NCI-H2171 treated with DMSO at 0.1 percent for 48 hours (cell line): ENCODE measurements at regions not wholly inside any gene's neighbourhood (a gene's known extent, or its start where the extent isn't known, plus 50 kb on each side); places are given as distances from the start of the nearest gene placed in this dataset.
"Not testable (repeated sequence)": the region's sequence is repeated elsewhere in the genome, so short reads cannot be mapped to it uniquely, and the experiment has no call there.

Source experiments
- DNase-seq: peaks from one replicate; lab custom pipeline; 2025; lab: John Stamatoyannopoulos, UW

DNA sequence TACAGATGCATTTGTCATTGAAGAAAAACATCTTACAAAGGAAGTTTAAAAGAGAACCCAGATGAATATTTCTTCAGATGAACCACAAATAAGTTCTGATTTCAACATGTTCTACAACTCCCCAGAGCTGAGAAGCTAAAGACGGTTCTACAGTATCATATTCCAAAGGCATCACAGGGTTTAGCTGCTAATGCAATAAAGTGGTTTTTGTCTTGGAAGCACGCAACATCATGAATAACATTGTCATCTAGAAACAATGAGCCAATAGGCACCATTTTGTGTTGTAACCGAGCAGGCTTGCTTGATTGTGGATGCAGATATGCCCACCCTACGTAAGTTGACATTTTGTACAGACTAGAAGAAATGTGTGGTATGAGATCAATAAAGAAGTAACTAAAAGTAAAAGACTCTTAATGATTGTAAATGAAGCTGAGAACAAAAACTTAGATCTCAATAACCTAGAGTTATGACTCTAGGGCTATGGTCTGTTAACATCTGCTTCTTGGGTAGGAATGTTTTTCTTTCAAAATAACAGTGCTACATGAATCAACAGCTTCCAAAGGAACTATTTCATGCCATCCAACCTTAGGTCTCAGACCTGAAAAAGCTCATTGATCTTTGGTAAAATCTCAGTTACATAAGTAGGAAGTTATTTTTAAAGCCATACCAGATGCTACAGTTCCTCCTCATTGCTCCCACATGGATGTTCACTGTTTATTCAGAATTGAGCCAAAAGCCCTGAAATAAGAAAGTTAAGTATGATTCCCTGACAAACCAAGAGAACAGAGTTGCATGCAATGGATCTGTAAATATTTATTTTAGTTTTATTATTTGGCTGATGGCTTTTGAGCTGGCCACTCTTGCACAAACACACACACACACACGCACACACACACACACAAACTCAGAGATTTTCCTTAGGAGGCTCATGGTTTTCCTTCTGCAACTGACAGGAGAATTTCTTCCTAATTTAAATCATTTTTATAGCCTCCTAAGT lies 118.7 kb upstream of the SLCO6A1 start:
- DNase-seq: peak; percentile 2

DNA sequence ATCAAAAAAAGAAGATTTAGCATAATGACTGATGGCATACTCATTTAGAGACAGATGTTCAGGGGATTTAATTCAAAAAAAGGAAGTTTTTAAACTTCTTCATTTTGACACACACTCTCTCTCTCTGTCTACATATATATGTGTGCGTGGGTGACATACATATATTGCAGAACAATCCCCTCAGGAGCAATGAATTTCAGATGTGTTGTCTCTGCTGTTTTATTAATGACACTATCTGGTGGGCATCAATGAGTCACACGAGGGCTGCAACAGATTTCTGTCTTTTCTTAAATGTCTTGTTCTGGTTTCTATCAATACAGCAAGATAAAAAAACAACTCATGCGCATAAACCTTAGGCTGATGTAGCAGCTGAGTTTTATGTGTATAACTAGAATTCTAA lies 123.5 kb upstream of the SLCO6A1 start:
- no peak for DNase-seq

DNA sequence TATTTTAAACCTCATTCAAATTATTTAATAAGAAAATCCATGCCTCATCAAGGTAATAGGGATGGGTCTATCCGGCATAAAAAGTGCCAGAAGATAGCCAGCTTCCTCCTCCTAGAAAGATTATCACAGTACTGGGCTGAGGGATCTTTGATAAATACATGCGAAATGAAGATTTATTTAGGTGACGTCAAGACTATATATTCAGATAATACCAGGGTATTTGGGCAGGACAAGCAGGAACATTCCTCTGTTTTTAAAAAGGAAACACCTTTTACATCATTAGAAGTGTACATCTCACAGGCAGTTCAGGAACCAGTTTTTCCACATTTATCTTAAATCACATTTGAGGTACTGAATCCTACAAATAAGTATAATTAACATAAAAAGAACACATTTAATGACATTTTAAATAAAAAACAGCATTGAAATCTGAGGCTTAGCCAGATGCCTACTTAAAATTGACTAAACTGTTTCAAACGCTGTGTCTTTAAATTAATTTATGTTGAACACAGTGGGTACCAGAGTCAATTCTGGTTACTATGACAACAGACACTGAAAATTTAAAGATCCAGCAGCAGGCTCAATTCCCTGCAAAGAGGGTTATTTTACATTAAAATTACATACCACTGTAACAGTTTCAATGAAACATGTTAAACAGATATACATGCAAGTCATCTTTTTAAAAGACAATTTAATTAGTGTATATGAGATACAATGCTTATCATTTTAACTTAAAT lies 124.7 kb upstream of the SLCO6A1 start:
- no peak for DNase-seq

DNA sequence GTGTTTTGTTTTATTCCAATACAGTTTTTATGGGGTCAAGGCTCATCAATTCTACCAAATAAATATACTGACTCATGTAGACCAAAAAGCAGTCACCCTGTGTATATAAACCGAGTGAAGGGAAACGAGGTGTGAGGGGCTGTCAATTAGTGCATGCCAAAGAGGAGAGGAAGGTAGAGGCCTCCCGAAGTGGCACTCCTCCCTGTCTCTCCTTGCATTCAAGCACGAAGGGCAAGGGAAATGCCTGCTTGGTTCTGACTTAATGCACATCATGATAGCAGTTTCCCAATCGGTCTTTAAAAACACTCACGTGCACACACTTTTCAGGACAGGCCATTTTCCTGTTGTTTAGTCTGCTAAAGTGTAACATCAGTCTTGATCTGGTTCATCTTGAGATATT lies 125.6 kb upstream of the SLCO6A1 start:
- no peak for DNase-seq

DNA sequence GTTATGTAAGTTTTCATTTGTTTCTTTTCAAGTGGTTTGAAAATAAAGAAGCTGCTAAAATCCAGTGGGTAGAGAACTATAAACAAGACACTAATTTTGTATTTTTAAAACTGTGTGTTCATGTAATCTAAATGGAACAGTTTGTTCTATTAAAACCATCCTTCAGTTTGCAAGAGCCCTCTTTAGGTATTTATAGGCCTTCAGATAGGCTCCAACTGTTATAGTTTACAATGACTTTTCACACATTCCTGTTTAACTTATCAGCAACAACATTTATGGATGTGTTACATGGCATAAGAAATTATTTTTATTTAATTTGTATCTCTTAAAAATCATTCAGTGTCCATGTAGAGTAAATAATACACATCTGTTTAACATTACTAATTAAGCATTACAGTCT lies 126.7 kb upstream of the SLCO6A1 start:
- no peak for DNase-seq

DNA sequence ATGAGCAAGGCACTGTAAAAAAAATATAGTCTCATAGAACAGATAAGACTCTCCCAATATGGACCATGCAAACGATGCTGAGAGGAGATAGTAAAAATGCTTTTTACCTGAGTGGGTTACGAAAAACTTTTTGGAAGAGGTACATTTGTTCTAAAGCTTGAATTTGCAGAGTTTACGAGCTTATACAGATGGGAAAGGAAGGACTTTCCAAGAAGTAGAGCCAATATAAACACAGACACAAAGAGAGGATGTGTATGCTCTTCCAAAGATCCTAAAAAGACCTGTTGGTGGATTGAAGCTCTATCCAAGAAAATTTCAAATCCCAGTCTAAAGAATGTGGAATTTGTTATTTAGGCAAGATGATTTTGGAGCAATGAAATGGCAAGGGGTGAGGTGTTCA lies 127.1 kb upstream of the SLCO6A1 start:
- DNase-seq: no peak

DNA sequence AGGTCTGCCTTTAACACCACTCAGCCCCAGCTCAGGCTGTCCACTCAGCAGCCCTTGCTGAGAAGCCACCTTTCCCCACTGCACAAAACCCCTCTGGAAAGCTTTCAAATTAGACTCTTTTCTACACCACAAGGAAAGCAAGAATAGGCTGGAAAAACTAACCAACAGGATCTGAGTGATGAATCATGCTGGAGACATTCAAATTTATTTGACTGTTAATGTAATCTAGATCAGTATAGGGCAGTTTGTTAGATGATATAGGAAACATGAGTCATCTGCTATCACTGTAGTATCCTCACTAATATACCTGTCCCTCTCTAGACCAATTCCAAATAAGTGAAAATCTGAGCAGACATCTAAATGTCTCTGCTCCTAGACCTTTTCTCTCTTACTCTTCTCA lies 127.8 kb upstream of the PAM start:
- DNase-seq: no peak

DNA sequence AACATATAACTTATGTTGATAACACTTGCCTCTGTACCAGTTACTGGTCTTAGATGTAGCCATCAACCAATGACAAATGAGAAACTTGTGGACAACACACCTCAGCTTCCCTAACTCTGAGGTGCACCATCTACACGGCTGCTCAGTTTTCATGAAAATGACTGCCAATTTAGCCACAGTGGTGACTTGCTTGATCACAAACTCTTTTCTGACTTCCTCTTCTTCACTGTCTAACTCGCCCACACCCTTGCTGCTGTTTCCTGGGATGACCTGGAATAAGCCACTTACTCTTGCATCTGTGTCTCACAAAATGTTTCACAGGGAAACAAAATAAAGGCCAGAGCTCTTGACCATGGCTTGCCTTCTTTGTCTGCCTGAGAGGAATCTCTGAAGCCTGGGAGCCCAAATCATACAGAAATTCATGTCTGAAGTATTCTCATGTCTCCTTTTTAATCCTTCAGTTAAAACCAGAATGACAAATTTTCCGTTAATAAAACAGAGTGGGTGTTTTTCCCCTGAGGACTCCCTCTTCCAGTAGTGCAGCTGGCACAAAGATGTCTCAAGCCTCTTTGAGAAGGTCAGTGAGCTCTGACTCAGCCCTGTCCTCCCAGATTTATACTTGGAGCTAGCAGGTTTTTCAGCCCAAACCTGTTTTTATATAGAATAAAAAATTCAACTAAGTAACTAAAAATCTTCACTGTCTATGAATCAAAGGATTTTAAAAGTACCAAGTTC lies 126.5 kb upstream of the PAM start:
- no peak for DNase-seq

DNA sequence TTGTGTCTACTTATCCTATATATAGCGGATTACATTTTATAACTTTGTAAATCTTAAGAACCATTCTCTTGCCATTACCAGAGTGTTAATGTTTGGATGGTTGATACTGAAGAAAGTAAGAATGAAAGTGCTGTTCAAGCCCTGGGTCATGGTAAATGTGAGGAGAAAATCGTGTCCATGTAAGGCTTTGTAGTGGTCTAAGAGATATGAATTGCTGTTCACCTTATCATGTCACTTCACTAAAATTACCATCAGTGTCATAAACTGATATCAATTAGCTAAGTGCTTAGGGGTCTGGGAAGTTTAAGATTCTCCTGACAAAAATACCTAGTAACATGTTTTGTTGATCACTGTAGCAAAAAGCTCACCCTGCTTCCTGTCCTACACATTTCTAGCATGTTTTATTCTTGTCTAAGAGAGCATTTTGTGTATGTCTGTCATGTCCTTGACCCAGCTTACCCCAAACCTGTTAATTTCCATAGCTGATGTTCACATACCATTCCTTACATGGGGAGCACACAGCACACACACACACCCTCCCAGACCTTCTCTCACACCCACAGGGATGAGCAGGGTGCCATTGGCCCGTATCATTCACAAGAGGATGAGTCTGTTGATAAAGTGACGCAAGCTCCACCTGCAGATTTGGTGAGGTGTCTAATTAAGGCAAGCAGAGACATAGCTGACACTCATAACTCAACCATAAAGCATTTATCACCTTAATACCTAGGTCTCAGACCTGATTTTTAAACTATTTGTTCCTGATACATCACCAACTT lies 125.1 kb upstream of the PAM start:
- DNase-seq: no peak

DNA sequence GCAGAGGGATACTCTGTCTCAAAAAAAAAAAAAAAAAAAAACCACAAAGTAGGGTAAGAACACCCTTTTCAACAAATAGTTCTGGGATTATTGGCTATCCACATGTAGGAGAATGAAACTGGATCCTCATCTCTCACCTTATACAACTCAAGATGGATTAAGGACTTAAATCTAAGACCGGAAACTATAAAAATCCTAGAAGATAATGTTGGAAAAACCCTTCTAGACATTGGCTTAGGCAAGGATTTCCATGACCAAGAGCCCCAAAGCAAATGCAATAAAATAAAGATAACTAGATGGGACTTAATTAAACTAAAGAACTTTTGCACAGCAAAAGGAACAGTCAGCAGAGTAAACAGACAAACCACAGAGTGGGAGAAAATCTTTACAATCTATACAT lies 119.7 kb upstream of the PAM start:
- not testable (repeated sequence) for DNase-seq

DNA sequence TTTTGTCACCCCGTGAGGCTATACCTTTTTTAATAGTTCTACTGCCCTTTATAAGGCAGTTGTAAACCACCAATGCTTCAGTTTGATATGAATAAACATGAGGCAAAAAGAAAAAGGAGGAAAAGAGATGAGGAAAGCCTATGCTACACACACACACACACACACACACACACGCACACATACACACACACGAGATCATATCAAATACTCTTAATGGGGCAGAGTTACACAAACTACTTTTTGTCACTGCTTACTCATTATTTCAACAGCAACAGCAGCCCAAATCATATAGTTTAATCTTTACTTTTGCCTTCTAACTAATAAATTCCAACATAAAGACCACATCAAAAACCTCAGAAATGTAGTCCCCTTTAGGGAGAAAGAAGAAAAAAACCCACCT lies 116.8 kb upstream of the PAM start:
- DNase-seq: no peak

DNA sequence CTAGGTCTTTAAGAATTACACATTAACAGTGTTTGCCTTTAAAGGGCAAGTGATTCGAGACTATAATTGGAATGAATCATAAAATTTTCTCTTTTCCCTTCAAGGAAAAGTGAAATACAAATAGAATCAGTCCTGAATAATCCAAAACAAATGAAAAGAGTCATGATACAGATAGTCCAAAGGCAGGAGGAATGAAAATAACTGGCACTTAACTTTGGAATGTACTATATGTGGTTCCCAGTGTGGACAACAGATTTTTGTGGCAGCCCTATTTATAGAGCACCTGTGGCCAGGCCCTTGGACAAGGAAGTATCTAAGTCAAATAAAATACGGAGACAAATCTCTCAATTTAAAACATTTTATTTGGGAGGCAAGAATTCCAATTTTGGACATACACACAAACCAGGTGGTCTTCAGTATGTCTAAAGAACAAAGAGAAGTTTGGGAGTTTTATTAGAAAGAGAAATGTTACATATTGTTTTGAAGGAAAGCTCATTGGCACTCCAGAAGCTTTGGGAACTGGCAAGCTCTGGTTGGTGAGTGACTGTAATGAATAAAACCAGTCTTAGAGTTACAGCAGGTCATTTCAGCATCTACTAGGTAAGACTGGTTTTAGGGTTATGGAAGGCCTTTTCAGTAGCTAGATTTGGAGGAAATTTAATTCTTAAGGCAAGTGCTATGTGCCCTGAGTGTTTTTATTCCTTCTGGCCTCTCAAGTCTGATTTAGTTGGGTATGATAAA lies 116.0 kb upstream of the PAM start:
- DNase-seq: no peak

DNA sequence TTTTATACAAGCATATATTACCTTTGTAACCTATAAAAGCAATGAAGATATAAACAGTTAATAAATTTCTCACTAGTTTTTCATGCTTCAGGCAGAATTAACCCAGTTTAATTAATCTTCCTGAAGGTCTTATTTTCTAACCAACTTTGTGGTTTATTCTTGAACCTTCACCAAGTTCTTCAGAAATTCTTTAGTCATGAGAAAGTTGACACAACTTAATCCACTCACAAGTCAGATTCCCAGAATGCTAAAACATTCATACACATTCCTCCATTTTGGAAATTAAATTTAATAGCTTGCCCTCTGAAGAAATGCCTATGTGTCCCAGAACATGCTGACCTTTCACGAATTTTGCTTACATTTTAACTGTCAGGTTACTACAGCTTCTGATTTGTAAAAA lies 105.4 kb upstream of the PAM start:
- DNase-seq: no peak

DNA sequence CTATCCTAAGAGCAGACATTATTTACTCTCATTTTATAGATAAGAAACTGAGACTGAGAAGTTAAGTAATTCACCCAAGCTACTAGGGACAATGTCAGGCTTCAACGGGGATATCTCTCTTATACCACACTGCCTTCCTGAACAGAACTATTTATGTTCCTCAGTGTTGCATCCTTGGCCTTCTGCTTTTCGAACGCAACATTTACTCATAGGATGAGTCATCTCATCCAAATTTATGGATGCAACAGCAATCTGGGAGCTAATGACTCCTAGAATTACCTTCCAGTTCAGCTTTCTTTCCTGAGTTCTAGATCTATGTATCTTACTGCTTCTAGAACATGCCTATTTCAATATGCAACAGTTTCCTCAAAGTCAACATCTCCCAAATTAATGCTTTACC lies 103.6 kb upstream of the PAM start:
- no peak for DNase-seq

DNA sequence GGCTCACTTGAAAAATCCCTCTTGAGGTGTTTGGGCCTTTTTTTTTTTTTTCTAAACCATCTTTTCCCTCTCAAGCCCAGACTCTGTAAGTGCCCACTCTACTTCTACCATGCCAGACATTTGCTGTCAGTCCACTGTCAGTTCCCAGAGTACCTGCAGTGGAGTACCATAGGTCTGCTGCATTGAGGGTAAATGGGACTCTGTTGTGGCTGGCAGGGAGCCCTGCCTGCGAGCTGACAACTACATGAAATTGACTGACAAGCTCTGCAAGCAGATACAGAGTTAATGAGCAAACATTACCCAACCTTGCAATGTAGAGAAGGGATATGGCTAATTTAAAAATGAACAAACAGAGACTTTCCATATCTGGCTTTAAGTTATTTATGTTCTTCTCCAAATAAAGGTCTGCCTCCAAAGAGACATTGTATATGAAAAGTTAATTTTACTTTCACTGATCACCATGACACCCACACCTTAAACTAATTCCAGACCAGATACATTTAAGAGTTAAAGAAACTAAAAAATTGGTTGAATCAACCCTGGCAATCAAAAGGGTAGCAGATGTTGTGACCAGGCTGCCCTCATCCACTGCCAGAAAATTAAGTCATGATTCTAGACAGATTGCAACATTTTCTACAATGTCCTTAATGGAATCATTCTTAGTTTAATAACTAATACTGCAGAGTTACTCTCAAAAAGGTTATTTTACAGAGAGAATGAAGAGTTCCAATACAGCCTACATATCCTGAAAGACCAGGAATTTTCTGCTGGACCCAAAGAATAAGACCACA lies 100.4 kb upstream of the PAM start:
- peak; percentile 36 for DNase-seq

DNA sequence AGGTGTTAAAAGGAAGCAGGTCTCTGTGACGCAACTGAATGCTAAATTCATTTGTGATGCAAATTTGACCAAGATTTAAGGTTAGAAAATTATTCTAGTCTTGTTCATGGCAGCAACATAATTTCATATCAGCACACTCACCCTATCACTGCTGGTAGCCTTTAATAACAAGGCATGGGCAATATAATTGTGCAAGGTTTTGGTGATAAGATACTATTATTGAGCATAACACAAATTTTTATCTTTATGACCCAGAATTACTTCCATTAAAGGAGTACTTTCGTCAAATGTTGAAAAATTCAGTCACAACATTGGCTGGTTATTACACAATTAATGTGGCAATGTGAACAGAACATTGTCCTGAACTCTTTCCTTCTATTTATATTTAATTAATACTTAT lies 96.0 kb upstream of the PAM start:
- DNase-seq: no peak

DNA sequence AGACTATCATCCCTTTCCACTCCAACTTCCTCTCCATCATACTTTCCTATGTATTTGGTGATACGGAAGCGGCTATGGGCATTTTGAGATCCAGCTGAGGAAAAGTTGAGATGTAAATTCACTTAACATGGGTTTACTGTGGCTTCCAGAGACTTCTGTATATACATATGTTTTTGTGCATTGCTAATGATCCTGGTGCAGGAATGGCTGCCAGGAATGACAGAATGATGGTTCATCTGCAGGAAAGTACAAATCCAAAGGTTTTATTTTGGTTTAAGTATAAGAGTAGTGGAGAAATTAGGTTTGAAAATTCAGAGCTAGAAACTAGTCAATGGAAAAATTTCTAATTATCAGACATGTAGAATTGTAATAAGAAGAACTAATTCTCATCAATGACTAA lies 95.0 kb upstream of the PAM start:
- no peak for DNase-seq

DNA sequence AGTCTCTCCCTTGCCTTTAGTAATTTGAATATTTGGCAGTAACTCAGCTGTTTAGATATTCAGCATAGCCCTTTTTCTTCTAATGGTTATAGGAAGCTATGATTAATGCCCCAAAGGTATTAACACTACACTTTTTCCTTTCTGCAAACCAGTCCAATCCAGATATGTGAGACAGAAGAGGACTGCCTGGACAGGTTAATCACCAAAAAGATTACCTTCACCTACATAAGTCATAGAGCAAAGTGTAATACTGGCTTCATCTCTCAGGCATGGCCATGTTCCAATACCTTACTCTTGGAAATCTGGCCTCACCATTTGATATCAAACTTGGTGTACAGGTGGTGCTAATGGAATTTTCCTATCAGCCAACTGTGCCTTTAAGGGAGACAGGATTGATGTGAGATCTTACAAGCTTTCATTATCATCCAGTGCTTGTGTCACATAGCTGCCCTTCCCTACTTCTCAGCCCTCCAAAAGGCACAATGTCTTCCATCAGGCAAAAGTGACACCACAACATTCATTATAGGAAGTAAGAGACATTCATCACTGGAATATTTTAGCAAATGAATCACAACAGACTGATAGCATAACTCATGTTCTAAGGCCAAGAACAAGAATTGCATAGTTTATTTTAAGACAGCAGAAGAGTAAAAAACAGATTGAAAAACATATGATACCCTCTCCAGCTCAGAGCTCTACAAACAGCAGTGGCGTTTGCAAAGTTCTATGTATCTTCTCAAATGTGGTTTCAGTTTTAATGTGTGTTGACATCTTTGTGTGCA lies 91.2 kb upstream of the PAM start:
- DNase-seq: peak; percentile 10

DNA sequence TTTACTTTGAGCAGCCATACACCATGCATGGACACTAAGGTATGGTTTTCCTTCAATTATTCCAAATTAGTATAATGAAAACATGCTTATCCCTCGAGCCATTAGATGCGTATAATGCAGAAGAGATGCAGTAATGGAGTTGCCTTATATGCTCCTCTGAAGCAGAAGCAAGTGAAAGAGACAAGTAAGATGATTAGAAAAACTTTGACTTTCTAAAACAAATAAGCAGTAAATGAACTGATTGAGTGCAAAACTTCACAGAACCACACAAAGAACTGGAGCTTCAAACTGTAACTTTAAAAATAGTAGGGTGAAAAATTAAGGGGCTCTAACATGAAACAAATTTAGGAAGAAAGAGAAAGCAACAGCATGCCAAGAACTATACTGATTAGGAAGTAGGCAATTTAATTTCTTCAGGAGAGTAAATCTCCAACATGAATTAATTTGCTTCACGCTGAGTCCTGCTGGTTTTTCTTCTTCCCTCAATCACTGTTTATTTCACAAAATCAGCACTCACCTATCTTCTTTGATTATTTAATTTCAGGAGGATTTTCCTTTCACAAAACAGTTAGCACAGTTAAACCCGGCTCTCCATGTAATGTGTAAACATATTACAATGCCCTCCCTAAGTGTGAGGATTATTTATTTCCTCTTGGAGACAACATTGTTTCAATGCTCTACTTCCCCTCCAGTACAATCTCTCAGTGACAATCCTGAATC lies 90.3 kb upstream of the PAM start:
- no peak for DNase-seq
